ENCODE measurements at regions not wholly inside any gene's neighbourhood (a gene's known extent, or its start where the extent isn't known, plus 50 kb on each side); places are given as distances from the start of the nearest gene placed in this dataset.

GRCh38 chr1:218728898-218729565 lies 383.9 kb downstream of the TGFB2 start:
- DNase-seq = no peak

- DNase-seq = no peak
Measured at GRCh38 chr1:218735436-218736032, 390.4 kb downstream of the TGFB2 start.

- peak; percentile 54 for DNase-seq
Measured at GRCh38 chr1:218739426-218739825, 394.3 kb downstream of the TGFB2 start.

- no peak for DNase-seq
Measured at GRCh38 chr1:218741852-218742251, 396.7 kb downstream of the TGFB2 start.

GRCh38 chr1:218742467-218743262 lies 397.5 kb downstream of the TGFB2 start:
- no peak for DNase-seq

GRCh38 chr1:218743861-218744505 lies 398.8 kb downstream of the TGFB2 start:
- DNase-seq = peak; percentile 23

GRCh38 chr1:218748071-218748470 lies 402.9 kb downstream of the TGFB2 start:
- DNase-seq = no peak

- DNase-seq = no peak
Measured at GRCh38 chr1:218750216-218750970, 405.3 kb downstream of the TGFB2 start.

- no peak for DNase-seq
Measured at GRCh38 chr1:218751208-218751948, 406.2 kb downstream of the TGFB2 start.

GRCh38 chr1:218752126-218752525 lies 407.0 kb downstream of the TGFB2 start:
- DNase-seq = no peak

GRCh38 chr1:218754477-218754876 lies 409.3 kb downstream of the TGFB2 start:
- no peak for DNase-seq

GRCh38 chr1:218755128-218755527 lies 410.0 kb downstream of the TGFB2 start:
- peak; percentile 97 for DNase-seq

- no peak for DNase-seq
Measured at GRCh38 chr1:218759795-218760194, 413.9 kb upstream of the LYPLAL1 start.

- DNase-seq = no peak
Measured at GRCh38 chr1:218760601-218761570, 412.8 kb upstream of the LYPLAL1 start.

- DNase-seq = no peak
Measured at GRCh38 chr1:218763538-218763937, 410.1 kb upstream of the LYPLAL1 start.

GRCh38 chr1:218765753-218766152 lies 407.9 kb upstream of the LYPLAL1 start:
- DNase-seq = no peak

GRCh38 chr1:218771931-218772330 lies 401.7 kb upstream of the LYPLAL1 start:
- no peak for DNase-seq

GRCh38 chr1:218772575-218772974 lies 401.1 kb upstream of the LYPLAL1 start:
- DNase-seq = no peak

- DNase-seq = no peak
Measured at GRCh38 chr1:218775501-218776021, 398.1 kb upstream of the LYPLAL1 start.
